C4-2B (cell line): ENCODE measurements at regions not wholly inside any gene's neighbourhood (a gene's known extent, or its start where the extent isn't known, plus 50 kb on each side); places are given as distances from the start of the nearest gene placed in this dataset.

Source experiments
- H3K27ac ChIP-seq: fragments of 450-650 bp; 2 replicates; pipeline ENCODE4 v1.5.1; 2017
- ZFX ChIP-seq: fragments of 450-650 bp; IDR thresholded peaks from 2 replicates; pipeline ENCODE4 v1.6.1; 2017
- TF ChIP-seq, protein P1 (sequence below): fragments of 450-650 bp; conservative IDR thresholded peaks from 2 replicates; pipeline ENCODE4 v1.5.1; 2017; ENCODE audit warnings: mild to moderate bottlenecking

- no peak overlapping the region for H3K27ac ChIP-seq
Measured at GRCh38 chr2:123715467-123715982, 309.6 kb upstream of the CNTNAP5 start.

DNA sequence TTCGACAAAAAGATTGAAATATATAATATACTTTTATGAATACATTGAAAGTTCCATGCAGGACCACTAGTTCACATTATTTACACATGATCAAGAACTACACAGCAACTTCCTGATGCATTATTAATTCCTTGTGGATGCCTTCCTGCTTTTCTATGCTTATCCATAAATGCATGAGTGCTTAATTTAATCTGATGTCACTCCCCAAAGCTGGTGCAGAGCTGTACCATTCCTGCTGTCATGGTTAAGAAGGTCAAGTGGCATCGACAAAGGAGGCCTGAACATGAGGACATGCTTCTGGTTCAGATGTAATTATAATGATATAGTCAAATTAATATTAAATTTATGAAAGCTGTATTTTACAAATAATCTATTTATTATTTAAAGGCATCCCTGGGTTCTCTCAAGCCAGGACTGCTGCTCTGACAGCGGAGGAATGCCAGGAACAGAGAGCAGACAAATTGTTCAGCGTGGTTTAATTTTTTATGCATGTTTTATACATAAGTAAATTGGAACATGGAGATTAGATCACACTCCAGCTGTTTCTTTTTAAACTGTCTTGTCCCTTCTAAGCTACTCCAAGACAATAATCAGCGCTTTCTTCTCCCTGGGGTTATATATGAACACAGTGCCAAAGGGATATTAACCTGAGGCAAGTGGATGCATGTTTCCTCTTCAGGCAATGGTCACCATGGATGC, 307.3 kb upstream of the CNTNAP5 start:
- TF ChIP-seq, protein P1, sequence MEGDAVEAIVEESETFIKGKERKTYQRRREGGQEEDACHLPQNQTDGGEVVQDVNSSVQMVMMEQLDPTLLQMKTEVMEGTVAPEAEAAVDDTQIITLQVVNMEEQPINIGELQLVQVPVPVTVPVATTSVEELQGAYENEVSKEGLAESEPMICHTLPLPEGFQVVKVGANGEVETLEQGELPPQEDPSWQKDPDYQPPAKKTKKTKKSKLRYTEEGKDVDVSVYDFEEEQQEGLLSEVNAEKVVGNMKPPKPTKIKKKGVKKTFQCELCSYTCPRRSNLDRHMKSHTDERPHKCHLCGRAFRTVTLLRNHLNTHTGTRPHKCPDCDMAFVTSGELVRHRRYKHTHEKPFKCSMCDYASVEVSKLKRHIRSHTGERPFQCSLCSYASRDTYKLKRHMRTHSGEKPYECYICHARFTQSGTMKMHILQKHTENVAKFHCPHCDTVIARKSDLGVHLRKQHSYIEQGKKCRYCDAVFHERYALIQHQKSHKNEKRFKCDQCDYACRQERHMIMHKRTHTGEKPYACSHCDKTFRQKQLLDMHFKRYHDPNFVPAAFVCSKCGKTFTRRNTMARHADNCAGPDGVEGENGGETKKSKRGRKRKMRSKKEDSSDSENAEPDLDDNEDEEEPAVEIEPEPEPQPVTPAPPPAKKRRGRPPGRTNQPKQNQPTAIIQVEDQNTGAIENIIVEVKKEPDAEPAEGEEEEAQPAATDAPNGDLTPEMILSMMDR, result no peak
- no peak for TF ChIP-seq ZFX

More at GRCh38 chr2:123715467-123715982, 309.6 kb upstream of the CNTNAP5 start:
- TF ChIP-seq, protein P1, result no peak
- TF ChIP-seq ZFX, result no peak

DNA sequence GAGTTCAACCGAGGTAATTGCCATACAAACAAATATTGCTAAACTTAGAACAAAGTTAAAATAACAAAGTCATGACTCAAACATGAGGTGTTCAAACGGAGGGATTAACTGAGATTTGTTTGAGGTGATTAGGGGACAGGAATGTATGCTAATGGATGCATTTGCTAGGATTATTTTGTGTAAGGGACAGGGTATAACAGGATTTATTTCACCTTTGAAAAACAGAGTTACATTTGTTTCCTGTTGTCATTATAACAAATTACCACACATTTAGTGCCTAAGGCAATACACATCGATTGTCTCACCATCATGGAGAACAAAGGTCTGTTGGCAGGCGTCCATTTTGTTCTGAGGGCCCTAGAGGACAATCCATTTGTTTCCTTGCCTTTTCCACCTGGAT, 304.3 kb upstream of the CNTNAP5 start:
- TF ChIP-seq, protein P1, result no peak
- TF ChIP-seq ZFX, result no peak
- no peak overlapping the region for H3K27ac ChIP-seq

More for the DNA sequence above, 307.3 kb upstream of the CNTNAP5 start:
- no peak overlapping the region for H3K27ac ChIP-seq

DNA sequence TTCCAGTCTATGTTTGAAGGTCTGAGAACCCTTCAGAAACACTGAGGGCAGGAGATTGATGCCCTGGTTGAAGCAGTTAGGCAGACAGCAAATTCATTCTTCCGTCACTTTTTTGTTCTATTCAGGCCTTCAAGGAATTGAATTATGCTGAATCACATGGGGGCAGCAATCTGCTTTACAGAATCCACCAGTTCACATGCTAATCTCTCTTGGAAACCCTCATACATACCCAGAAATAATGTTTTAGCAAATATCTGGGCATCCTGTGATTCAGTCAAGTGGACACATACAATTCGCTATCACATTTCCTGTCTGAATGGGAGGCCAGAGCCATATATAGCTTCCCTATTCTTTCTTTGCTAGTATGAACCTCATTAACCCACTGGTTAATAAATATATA, 301.4 kb upstream of the CNTNAP5 start:
- H3K27ac ChIP-seq, result no peak overlapping the region
- TF ChIP-seq ZFX, result no peak
- TF ChIP-seq, protein P1, result no peak

GRCh38 chr2:123732563-123732962, 292.5 kb upstream of the CNTNAP5 start:
- H3K27ac ChIP-seq, result no peak overlapping the region
- TF ChIP-seq, protein P1, result no peak
- no peak for TF ChIP-seq ZFX

GRCh38 chr2:123737371-123737770, 287.7 kb upstream of the CNTNAP5 start:
- TF ChIP-seq, protein P1, result no peak
- TF ChIP-seq ZFX, result no peak
- no peak overlapping the region for H3K27ac ChIP-seq

GRCh38 chr2:123738643-123739042, 286.4 kb upstream of the CNTNAP5 start:
- no peak overlapping the region for H3K27ac ChIP-seq
- no peak for TF ChIP-seq ZFX
- TF ChIP-seq, protein P1, result no peak
